GM23338 (cell line): ENCODE measurements at regions not wholly inside any gene's neighbourhood (a gene's known extent, or its start where the extent isn't known, plus 50 kb on each side); places are given as distances from the start of the nearest gene placed in this dataset.

Experiments
- CREB1 ChIP-seq: fragments of 250-450 bp; sonication (Bioruptor Pico); IDR thresholded peaks from 2 replicates; pipeline ENCODE4 v1.5.0; 2020; ENCODE audit warnings: low read depth, mild to moderate bottlenecking, moderate library complexity
- CTCF ChIP-seq, 2 experiments: fragments of 200-600 bp in 1 of 2; sonication (generic) in 1 of 2; conservative IDR thresholded peaks; 2 replicates each; pipeline versions ENCODE4 v1.5.1 to v1.6.1; 2016 to 2017; ENCODE audit warnings: antibody characterized with exemption in 2 of 2, low read depth in 2 of 2, mild to moderate bottlenecking in 2 of 2, moderate library complexity in 1 of 2
- EZH2 ChIP-seq: fragments of 200-600 bp; sonication (generic); IDR thresholded peaks from one replicate; pipeline ENCODE4 v1.8.0; 2017; ENCODE audit warnings: antibody characterized with exemption, mild to moderate bottlenecking, low read depth; ENCODE audit not compliant: unreplicated experiment
- EZH2phosphoT487 ChIP-seq: fragments of 200-600 bp; sonication (generic); IDR thresholded peaks from one replicate; pipeline ENCODE4 v1.8.1; 2018; ENCODE audit warnings: antibody characterized with exemption; ENCODE audit not compliant: unreplicated experiment
- POLR2AphosphoS5 ChIP-seq: IDR thresholded peaks from 2 replicates; pipeline ENCODE4 v1.6.1; 2016; ENCODE audit warnings: antibody characterized with exemption, low read depth

- TF ChIP-seq CTCF (conservative IDR thresholded peaks at IDR 0.05; ENCODE audit: low read depth in 2 of 2), result no peak
- no peak for TF ChIP-seq CREB1
- no peak for TF ChIP-seq EZH2phosphoT487
- no peak for TF ChIP-seq EZH2
- no peak for TF ChIP-seq POLR2AphosphoS5
These were observed 269.1 kb upstream of the FZD8 start for GRCh38 chr10:35911233-35911632.
